CD4-positive, alpha-beta memory T cell (primary cell): ENCODE measurements at regions not wholly inside any gene's neighbourhood (a gene's known extent, or its start where the extent isn't known, plus 50 kb on each side); places are given as distances from the start of the nearest gene placed in this dataset.

Source experiments
- CTCF ChIA-PET: fragments of 350-600 bp; sonication (Branson Sonifier 250); formaldehyde crosslinking; loops from one replicate; lab custom pipeline; 2021; ENCODE audit warnings: inconsistent platforms; ENCODE audit not compliant: partially characterized antibody; lab: Charles Lee
- POLR2A ChIA-PET: fragments of 350-600 bp; sonication (Branson Sonifier 250); formaldehyde crosslinking; loops from one replicate; lab custom pipeline; 2021; ENCODE audit not compliant: partially characterized antibody; lab: Charles Lee
- DNase-seq, 5 donors: peaks; one replicate each; pipeline versions ENCODE4 v3.0.0 to v3.0.0-alpha.2; 2020 to 2022; ENCODE audit warnings: mixed read lengths in 1 of 5
- H3K27ac ChIP-seq: one replicate; pipeline ENCODE4 v1.7.0; 2013; ENCODE audit warnings: low read depth, low read length
- H3K27me3 ChIP-seq: 2 replicates; pipeline ENCODE4 v1.7.0; 2013; ENCODE audit warnings: mild to moderate bottlenecking, low read length, moderate library complexity; ENCODE audit not compliant: insufficient read depth
- H3K36me3 ChIP-seq: 2 replicates; pipeline ENCODE4 v1.7.0; 2013; ENCODE audit warnings: mild to moderate bottlenecking, low read length, moderate library complexity; ENCODE audit not compliant: insufficient read depth
- H3K4me1 ChIP-seq: 2 replicates; pipeline ENCODE4 v1.7.0; 2013; ENCODE audit warnings: mild to moderate bottlenecking, low read length, moderate library complexity; ENCODE audit not compliant: insufficient read depth
- H3K4me3 ChIP-seq, 2 donors: one replicate each; pipeline ENCODE4 v1.7.0; 2013; ENCODE audit warnings: low read length in 2 of 2, mild to moderate bottlenecking in 1 of 2
- H3K9me3 ChIP-seq, 2 donors: one replicate each; pipeline ENCODE4 v1.7.0; 2013; ENCODE audit warnings: low read length in 2 of 2, control low read depth in 1 of 2; ENCODE audit not compliant: control insufficient read depth in 1 of 2
- H3K27ac Mint-ChIP-seq, 7 donors: one replicate each; pipeline ENCODE4 v1.8.0; 2020 to 2021; ENCODE audit warnings: mixed read lengths in 7 of 7, mild to moderate bottlenecking in 6 of 7, inconsistent platforms in 3 of 7, moderate library complexity in 3 of 7
- H3K27me3 Mint-ChIP-seq, 2 donors: one replicate each; pipeline ENCODE4 v1.8.0; 2020 to 2021; ENCODE audit warnings: mixed read lengths in 2 of 2
- H3K36me3 Mint-ChIP-seq, 2 donors: one replicate each; pipeline ENCODE4 v1.8.0; 2020 to 2021; ENCODE audit warnings: mixed read lengths in 2 of 2, inconsistent platforms in 1 of 2, mild to moderate bottlenecking in 1 of 2
- H3K4me1 Mint-ChIP-seq, 4 donors: one replicate each; pipeline ENCODE4 v1.8.0; 2020 to 2021; ENCODE audit warnings: mixed read lengths in 4 of 4, mild to moderate bottlenecking in 1 of 4
- H3K4me3 Mint-ChIP-seq, 8 donors: one replicate each; pipeline ENCODE4 v1.8.0; 2020 to 2021; ENCODE audit warnings: mixed read lengths in 8 of 8, mild to moderate bottlenecking in 7 of 8, moderate library complexity in 6 of 8, inconsistent platforms in 3 of 8
- H3K9me3 Mint-ChIP-seq, 8 donors: one replicate each; pipeline ENCODE4 v1.8.0; 2020 to 2021; ENCODE audit warnings: mixed read lengths in 8 of 8, mild to moderate bottlenecking in 5 of 8, inconsistent platforms in 3 of 8, moderate library complexity in 1 of 8
- intact Hi-C: fragments of 100-400 bp; cut with micrococcal nuclease; formaldehyde crosslinking; loops from one replicate; pipeline ENCODE4 v1.15.1; 2023

- Mint-ChIP-seq H3K4me3 (peak overlapping the region in 2 of 8 donors; percentile 12 to 35), H3K9me3 (no peaks in the 10 kb centered on the region), H3K4me1 (peaks cover 0 to 9% (median 2%) of the 10 kb centered on the region in 4 donors), H3K27me3 (no peaks in the 10 kb centered on the region), H3K36me3 (no peaks in the 10 kb centered on the region), H3K27ac (no peak overlapping the region)
- no peak for DNase-seq
- Histone ChIP-seq H3K4me3 (no peak overlapping the region), H3K27ac (no peak overlapping the region), H3K9me3 (no peaks in the 10 kb centered on the region), H3K4me1 (no peaks in the 10 kb centered on the region), H3K27me3 (no peaks in the 10 kb centered on the region), H3K36me3 (no peaks in the 10 kb centered on the region)
- POLR2A ChIA-PET = no interaction called here
- CTCF ChIA-PET = no interaction called here
- intact Hi-C loops = no loop called here
Observed at GRCh38 chr1:60133000-60133673, 59.6 kb upstream of the C1orf87 start.

- H3K4me1 Mint-ChIP-seq = peaks cover 0 to 9% (median 2%) of the 10 kb centered on the region in 4 donors
- H3K9me3 Mint-ChIP-seq = no peaks in the 10 kb centered on the region
- no peak for DNase-seq
- H3K27me3 Mint-ChIP-seq = no peaks in the 10 kb centered on the region
- H3K36me3 Mint-ChIP-seq = no peaks in the 10 kb centered on the region
- no peaks in the 10 kb centered on the region for H3K36me3 ChIP-seq
- H3K27me3 ChIP-seq = no peaks in the 10 kb centered on the region
- no peak overlapping the region for H3K4me3 Mint-ChIP-seq
- H3K9me3 ChIP-seq = no peaks in the 10 kb centered on the region
- POLR2A ChIA-PET = no interaction called here
- H3K27ac ChIP-seq = no peak overlapping the region
- no peak overlapping the region for H3K27ac Mint-ChIP-seq
- no peak overlapping the region for H3K4me3 ChIP-seq
- intact Hi-C loops = no loop called here
- CTCF ChIA-PET = no interaction called here
- no peaks in the 10 kb centered on the region for H3K4me1 ChIP-seq
Observed at GRCh38 chr1:60132108-60132507, 58.5 kb upstream of the C1orf87 start.

GRCh38 chr1:60130703-60131102 lies 57.1 kb upstream of the C1orf87 start:
- CTCF ChIA-PET = no interaction called here
- H3K4me1 Mint-ChIP-seq = peaks cover 0 to 9% (median 2%) of the 10 kb centered on the region in 4 donors
- no peaks in the 10 kb centered on the region for H3K9me3 ChIP-seq
- POLR2A ChIA-PET = no interaction called here
- no peak overlapping the region for H3K4me3 Mint-ChIP-seq
- H3K9me3 Mint-ChIP-seq = no peaks in the 10 kb centered on the region
- H3K36me3 Mint-ChIP-seq = no peaks in the 10 kb centered on the region
- no peaks in the 10 kb centered on the region for H3K27me3 Mint-ChIP-seq
- no peak overlapping the region for H3K27ac ChIP-seq
- no peaks in the 10 kb centered on the region for H3K4me1 ChIP-seq
- no peaks in the 10 kb centered on the region for H3K36me3 ChIP-seq
- intact Hi-C loops = no loop called here
- H3K27ac Mint-ChIP-seq = no peak overlapping the region
- DNase-seq = no peak
- H3K4me3 ChIP-seq = no peak overlapping the region
- no peaks in the 10 kb centered on the region for H3K27me3 ChIP-seq

- ChIA-PET POLR2A (no interaction called here), CTCF (no interaction called here)
- H3K4me1 Mint-ChIP-seq = peaks cover 0 to 9% (median 2%) of the 10 kb centered on the region in 4 donors
Observed at GRCh38 chr1:60129911-60130310, 56.3 kb upstream of the C1orf87 start.

GRCh38 chr1:60126723-60127122 lies 53.2 kb upstream of the C1orf87 start:
- Histone ChIP-seq H3K4me1 (no peaks in the 10 kb centered on the region), H3K36me3 (no peaks in the 10 kb centered on the region), H3K27ac (no peak overlapping the region), H3K27me3 (no peaks in the 10 kb centered on the region), H3K4me3 (no peak overlapping the region), H3K9me3 (no peaks in the 10 kb centered on the region)
- Mint-ChIP-seq H3K9me3 (no peaks in the 10 kb centered on the region), H3K27me3 (no peaks in the 10 kb centered on the region), H3K4me3 (no peak overlapping the region), H3K36me3 (no peaks in the 10 kb centered on the region), H3K27ac (no peak overlapping the region), H3K4me1 (no peaks in the 10 kb centered on the region)
- intact Hi-C loops = no loop called here
- no peak for DNase-seq
- POLR2A ChIA-PET = no interaction called here
- CTCF ChIA-PET = no interaction called here

More at GRCh38 chr1:60129911-60130310, 56.3 kb upstream of the C1orf87 start:
- no peak overlapping the region for H3K4me3 ChIP-seq
- no peaks in the 10 kb centered on the region for H3K27me3 ChIP-seq
- H3K4me3 Mint-ChIP-seq = no peak overlapping the region
- no peak overlapping the region for H3K27ac Mint-ChIP-seq
- no peaks in the 10 kb centered on the region for H3K36me3 ChIP-seq
- no peak for DNase-seq
- intact Hi-C loops = no loop called here
- H3K9me3 ChIP-seq = no peaks in the 10 kb centered on the region
- H3K27ac ChIP-seq = no peak overlapping the region
- H3K27me3 Mint-ChIP-seq = no peaks in the 10 kb centered on the region
- no peaks in the 10 kb centered on the region for H3K9me3 Mint-ChIP-seq
- no peaks in the 10 kb centered on the region for H3K36me3 Mint-ChIP-seq
- no peaks in the 10 kb centered on the region for H3K4me1 ChIP-seq
